SK-N-SH (cell line): ENCODE measurements at regions not wholly inside any gene's neighbourhood (a gene's known extent, or its start where the extent isn't known, plus 50 kb on each side); places are given as distances from the start of the nearest gene placed in this dataset.

ENCODE experiments used
- CHD2 ChIP-seq: fragments of 150-350 bp; IDR thresholded peaks from 2 replicates; pipeline ENCODE4 v1.6.1; 2018; ENCODE audit warnings: low read length; ENCODE audit not compliant: partially characterized antibody
- CTCF ChIP-seq: fragments of 200-600 bp; sonication (generic); IDR thresholded peaks from 2 replicates; pipeline ENCODE4 v1.6.1; 2017; ENCODE audit warnings: antibody characterized with exemption, mild to moderate bottlenecking, moderate library complexity
- GATA2 ChIP-seq: sonication (generic); formaldehyde crosslinking; IDR thresholded peaks from 2 replicates; pipeline ENCODE4 v1.5.0; 2020; ENCODE audit warnings: mild to moderate bottlenecking, missing genetic modification reagents
- PBX3 ChIP-seq: IDR thresholded peaks from 2 replicates; pipeline ENCODE4; 2012
- REST ChIP-seq: IDR thresholded peaks from 2 replicates; pipeline ENCODE4 v1.6.1; 2012; ENCODE audit warnings: mild to moderate bottlenecking, low read depth, low read length, moderate library complexity
- RFX5 ChIP-seq: IDR thresholded peaks from 2 replicates; pipeline ENCODE4 v1.6.1; 2012; ENCODE audit warnings: mild to moderate bottlenecking, improper control_type of control experiment, low read length
- TCF12 ChIP-seq: IDR thresholded peaks from 2 replicates; pipeline ENCODE4 v1.4.0; 2012
- USF1 ChIP-seq: IDR thresholded peaks from 2 replicates; pipeline ENCODE4 v1.4.0; 2012; ENCODE audit warnings: low read depth, borderline replicate concordance
- USF2 ChIP-seq: fragments of 150-350 bp; IDR thresholded peaks from 2 replicates; pipeline ENCODE4 v1.6.1; 2017; ENCODE audit warnings: antibody characterized with exemption, low read length, low read depth, borderline replicate concordance

- TF ChIP-seq RFX5: no peak
- TF ChIP-seq GATA2 (CRISPR knock-in tag): no peak
- no peak for TF ChIP-seq TCF12
- TF ChIP-seq CTCF: no peak
- no peak for TF ChIP-seq USF2
- TF ChIP-seq REST: no peak
- TF ChIP-seq CHD2: no peak
- no peak for TF ChIP-seq USF1
- TF ChIP-seq PBX3: no peak
Measured at GRCh38 chrX:117707948-117708743, 408.5 kb downstream of the KLHL13 start.
